Fibroblast of skin of back (primary cell): ENCODE measurements at regions not wholly inside any gene's neighbourhood (a gene's known extent, or its start where the extent isn't known, plus 50 kb on each side); places are given as distances from the start of the nearest gene placed in this dataset.

Source experiments
- DNase-seq: peaks from one replicate; pipeline ENCODE4 v3.0.0-alpha.2; 2013

DNA sequence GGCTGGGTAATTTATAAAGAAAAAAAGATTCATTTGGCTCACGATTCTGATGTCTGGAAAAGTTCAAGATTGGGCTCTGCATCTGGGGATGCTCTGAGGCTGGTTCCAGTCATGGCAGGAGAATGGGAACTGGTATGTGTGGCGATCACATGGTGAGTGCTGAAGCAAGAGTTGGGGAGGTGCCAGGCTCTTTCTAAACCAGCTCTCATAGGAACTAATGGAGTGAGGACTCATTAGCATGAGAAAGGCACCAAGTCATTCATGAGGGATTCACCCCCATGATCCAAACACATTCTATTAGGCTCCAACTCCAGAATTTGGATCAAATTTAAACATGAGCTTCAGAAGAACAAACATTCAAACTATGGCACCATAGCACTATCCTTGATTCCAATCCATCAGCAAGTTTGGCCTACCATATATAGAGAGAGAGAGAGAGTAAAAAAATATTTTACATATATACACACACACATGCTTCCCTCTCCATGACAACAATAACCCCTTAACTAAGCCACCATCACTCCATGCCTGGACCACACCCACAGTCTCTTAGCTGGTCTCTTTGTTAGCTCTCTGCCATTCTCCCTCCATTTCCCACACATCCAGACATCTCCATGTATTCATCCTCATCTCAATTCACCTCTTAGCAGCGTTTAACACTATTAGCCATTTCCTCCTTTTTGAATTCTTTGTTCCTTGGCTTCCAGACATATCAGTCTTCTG, 57.9 kb downstream of the NPY start:
- no peak for DNase-seq

DNA sequence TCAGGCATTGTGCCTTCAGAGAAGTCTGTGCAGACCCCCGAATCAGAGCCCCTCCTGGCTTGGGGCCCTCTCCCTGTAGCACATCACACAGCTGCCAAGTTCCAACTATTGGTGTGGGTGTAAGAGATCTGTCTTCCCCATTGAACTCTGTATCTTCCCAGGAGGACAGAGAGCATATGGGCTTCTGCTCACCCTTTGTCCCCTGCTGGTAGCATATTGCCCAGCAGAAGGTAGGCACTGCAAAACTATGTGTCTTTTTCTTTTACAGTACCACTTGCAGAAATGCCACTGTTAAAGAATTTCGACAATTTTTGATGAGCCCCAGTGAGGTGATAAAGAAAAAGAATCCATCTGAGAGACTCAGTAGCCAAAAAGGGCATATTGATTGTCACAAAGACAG, 59.6 kb downstream of the NPY start:
- no peak for DNase-seq

DNA sequence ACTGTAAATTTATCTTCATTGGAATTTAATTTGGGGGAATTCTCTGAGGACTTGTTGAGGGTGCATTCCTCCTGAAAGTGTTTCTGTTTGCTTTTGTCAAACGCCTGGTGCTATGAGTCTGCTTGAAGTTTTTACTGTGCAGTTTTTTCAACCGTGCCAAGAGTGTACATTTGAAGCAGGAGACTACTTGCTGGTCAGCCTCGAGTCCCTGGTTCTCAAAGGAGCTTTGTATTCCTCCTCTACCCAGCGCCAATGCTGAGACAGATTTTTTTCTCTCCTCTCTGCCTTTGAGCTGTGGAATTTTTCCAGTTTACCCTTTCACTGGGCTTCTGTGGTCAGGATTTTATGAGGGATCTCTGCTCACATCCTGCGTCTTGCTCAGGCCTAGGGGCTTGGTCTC, 62.1 kb downstream of the NPY start:
- no peak for DNase-seq

DNA sequence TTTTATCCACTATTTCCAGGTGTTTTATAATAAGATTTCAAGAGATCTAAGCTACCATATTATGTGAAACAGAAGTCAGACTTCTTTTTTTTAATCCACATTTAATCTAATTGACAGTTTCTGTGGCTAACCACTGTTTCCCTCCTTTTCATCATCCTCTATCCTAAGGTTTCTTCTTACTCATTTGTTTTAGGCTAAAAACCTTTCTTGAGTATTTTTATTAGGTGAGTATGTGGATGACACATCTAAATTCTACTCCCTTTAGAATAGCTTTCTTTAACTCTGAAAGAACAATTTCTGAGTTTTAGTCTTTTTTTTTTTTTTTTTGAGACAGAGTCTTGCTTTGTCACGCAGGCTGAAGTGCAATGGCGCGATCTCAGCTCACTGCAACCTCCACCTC, 62.7 kb downstream of the NPY start:
- no peak for DNase-seq

- DNase-seq, result no peak
These were observed 65.3 kb downstream of the NPY start for GRCh38 chr7:24349339-24349738.

DNA sequence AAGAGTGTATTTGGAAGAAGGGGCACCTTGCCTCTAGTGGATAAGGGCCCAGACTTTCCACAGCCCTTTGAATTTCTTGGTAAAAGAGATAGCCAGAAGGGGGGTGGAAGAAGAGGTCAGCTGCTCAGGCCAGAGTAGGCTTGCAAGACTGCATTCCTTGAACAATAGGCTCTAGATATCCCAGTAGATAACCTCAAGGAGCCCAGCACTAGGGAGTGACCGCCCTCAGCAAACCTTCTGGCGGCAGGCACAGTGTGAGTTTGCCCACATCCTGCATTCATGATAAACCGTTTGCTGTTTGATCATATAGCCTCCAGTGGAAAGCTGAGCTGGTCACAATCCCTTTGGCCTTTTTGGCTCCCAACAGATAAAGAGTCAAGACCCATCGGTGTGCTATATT, 70.5 kb downstream of the NPY start:
- no peak for DNase-seq

GRCh38 chr7:24356718-24357386, 72.9 kb downstream of the NPY start:
- no peak for DNase-seq

DNA sequence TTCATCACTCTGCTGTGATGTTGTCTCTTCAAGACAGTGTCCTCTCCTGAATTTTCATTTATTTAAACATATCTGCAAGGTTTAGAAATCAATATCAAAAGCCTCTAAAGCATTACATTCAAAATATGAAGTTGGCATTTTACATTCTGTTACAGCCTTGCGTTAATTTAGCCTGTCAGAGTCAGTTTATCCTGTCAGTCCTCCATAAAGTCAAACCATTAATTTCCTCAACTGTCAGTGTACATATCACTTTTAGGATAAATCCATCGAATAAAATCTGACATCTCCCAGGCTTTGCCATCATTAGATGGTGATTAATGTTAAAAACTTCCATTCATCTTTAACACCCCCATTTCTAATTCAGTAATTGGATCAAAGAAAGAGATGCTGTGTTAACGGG, 77.0 kb downstream of the NPY start:
- no peak for DNase-seq

GRCh38 chr7:24365606-24366005, 81.6 kb downstream of the NPY start:
- DNase-seq, result no peak

DNA sequence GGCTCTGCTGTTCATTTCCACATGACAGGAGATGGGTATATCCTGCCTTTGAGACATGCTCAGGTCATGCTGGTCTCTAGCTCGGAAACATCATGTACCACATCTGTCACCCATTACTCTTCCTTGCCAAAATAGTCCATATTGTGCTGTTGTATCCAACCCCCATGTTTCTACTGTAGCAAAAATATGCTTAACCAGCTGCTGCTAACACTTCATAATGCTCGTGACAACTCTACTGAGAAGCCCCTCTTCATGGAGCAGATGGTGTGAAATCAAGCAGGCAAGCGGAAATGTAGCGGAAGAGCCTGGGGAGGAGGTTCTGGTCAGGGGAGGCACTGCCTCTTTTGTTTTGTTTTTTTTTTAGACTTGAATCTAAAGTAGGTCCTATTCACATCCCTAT, 82.9 kb downstream of the NPY start:
- no peak for DNase-seq

DNA sequence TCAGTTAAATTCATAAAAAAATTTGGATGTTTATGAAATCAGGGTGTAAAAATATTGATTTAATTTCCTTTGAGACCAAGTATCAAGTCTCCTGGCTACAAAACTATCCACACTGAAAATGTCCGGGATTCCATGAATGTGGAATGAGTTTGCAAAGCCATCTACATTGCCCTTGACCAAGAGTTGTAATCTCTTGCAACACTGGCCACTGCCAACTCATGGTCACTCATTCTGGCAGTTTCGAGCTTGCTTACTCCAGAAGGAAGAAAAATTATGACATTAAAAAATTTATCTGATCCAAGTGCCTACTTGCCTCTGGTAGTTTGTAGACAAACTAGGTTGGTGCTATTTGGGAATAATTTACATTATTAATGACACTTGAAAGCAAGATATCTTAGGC, 84.2 kb downstream of the NPY start:
- no peak for DNase-seq

GRCh38 chr7:24370541-24370940, 86.6 kb downstream of the NPY start:
- DNase-seq, result no peak

DNA sequence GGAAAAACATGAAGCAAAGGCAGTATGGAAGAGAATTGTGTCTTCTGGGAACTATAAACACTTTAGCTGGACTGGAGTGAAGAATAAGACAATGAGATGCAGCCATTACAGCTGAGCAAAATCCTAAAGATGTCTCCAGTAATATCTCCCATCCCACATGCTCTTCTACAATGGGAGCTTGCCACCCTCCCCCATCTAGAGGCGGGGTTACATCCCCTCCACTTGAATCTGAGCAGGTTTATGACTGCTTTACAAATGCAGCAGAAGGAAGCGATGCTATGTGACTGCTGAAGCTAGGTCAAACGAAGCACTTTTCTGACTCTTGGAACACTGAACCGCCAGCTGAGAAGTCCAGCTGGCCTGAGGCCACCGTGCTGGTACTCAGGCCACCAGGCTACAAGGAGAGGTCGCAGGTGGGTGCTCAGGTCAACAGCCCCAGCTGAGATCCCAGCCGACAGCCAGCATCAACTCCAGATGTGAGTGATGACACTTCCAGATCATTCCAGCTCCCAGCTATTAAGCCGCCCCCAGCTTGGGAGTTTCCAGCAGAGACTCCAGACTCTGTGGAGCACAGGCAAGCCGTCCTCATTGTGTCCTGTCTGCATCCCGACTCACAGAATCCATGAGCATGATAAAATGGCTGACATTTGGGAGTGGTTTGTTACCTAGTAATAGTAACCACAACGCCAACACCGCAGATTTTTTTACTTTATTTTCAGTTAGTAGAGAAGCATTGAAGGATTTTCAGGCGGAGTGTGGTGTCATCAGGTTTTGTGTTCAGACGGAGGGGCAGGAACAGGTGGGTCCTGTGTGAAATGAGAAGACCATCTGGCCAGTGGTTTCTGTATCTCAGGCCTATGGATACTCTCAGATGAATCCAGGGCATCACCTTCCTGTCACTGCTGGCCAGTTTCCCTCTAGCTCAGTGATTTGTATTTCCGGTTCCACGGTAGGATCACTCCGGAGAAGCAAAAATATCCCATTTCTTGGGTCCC, 89.3 kb downstream of the NPY start:
- no peak for DNase-seq

DNA sequence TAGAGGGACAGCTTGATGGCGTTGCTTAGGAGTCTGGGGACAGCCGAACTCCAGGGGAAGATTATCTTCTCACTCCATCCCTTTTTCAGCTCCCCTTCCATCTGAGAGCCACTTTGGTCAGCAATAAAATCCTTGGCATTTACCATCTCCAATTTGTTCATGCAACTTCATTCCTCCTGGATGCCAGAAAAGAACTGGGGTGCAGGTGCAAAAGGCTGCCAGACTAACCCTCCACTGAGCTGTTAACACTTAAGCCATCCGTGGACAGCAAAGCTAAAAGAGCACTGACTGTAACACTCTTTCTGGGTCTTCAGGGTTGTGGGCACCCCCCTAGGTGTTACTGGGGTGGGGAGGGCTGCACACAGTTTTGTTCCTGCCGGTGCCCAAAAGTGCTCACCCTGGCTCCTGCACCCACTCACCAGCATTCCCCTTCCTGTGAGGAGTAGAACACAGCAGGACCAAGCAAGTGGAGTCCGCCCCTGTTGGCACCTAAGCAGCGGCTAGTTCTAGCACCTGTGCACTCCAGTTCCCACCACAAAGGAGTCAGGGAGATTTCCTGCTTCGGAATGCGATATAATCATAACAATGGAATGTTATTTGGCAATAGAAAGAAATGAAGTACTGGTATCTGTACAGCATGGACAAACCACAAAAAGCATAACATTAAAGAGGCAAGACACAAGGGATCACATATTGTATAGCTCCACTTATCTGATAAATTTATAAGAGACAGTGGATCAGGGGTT, 95.1 kb downstream of the NPY start:
- DNase-seq, result peak; percentile 52

GRCh38 chr7:24381894-24382505, 98.0 kb downstream of the NPY start:
- peak; percentile 4 for DNase-seq

DNA sequence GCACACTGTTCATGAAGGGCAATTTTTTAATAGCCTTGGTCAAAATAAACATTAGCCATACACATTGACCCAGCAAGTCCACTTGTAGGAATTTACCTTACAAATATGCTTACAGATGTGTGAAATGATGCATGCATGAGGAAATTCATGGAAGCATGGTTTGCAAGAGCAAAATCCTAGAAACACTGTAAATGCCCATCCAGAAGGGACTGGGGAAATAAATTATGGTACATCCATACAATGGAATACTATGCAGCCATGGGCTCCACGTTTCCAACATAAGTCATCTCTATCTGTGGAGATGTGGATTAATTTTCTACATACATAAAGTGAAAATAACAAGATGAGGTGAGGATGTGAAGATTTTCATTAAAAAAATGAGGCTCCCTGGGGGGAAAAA, 99.1 kb downstream of the NPY start:
- no peak for DNase-seq

DNA sequence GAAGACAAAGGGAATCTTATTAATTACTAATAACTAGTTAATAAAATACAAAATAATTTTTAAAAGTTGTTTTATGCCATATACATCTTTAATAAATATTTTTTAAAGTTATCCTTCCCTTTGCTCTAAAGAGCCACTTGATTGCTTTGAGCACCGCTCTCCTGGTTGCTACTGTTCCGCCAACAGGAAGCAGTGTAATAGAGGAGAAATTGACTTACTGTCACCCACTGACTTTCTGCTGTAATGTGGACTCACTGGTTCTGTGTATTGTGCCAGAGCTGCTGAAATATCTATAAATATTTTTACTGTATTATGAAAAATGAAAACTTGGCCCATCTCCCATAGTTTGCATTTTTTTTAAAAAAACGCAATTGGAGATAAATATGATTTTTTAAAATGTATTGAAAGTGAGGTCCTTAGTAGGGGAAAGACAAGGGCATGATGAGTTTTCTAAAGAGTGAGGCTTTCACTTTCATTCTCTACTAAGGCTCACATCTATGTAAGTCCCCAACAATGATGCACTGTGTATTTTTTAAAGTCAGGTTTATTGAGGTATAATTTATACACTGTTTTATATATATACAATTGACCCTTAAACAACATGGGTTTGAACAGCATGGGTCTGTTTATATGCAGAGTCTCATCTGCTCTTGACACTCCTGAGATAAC, 100.5 kb downstream of the NPY start:
- DNase-seq, result no peak

- no peak for DNase-seq
These were observed 104.2 kb downstream of the NPY start for GRCh38 chr7:24388212-24388611.

DNA sequence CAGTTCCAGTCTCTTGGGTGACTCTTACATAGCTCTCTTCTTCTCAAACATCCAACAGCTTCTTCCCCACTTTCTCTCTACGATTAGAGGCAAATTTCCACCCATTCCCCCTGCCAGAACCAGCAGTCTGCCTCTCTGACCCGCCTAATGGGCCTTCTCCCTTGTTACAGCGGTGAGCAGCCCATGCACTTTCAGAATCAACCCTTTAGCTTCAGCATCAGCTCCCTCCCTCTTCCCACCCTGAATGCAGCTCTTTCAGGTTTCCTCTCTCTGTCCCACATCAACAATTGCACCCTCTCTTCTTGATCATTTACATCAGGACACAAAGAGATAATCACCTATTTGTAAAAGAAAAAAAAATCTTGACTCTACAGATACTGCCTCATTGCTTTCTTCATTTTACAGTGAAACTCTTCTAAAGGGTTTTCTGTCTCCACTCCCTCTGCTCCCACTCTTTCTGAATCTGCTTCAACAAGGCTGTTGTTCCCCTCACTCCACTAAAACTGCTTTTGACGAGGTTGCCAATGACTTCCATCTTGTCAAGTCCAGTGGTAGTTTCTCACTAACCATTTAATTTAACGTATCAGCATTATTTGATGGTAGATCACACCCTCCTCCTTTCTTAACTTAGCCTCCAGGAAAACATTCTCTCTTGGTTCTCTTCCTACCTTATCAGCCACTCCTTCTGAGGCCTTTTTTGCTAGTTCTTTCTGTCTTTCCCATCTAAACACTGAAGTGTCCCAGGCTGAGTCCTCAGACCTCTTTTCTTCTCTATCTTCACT, 106.6 kb downstream of the NPY start:
- no peak for DNase-seq

DNA sequence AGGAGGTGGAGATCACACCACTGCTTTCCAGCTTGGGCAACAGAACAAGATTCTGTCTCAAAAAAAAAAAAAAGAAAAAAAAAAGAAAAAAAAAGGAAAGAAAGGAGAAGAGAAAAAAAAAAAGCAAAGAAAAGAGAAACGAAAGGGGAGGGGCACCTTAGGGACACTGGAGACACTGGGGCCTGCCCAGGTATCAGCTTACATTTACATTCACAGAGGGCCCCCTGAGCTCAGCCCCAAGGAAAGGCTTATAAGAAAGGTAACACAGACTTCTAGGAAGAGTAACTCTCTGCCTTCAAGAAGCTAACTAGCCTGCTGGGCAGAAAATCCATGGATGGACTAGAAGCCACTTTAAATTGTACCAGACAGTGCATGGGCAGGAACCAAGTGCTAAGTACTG, 108.8 kb downstream of the NPY start:
- no peak for DNase-seq

DNA sequence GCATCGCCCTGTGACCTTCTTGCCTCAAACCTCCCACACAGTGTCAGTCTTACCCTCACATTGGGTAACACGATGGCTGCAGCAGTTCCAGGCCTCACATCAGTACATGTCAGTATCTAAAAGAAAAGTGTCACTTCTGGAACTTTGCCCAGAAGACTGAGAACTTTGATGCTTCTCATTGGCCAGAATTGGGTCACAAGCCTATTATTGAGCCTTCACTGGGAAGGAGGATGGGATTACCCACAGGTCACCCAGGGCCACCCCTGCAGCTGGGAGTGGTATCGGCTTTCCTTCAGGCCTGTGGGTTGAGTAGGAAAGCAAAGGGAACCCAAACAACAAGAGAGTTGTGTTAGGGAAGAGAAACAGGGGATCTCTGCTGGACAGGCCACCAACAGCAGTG, 111.5 kb downstream of the NPY start:
- no peak for DNase-seq
